ENCODE measurements at regions not wholly inside any gene's neighbourhood (a gene's known extent, or its start where the extent isn't known, plus 50 kb on each side); places are given as distances from the start of the nearest gene placed in this dataset.

GRCh38 chr2:65846989-65847678 is 414.7 kb upstream of the SPRED2 start:
- no peak for TF ChIP-seq CTCF (IDR thresholded peaks at IDR 0.05; ENCODE audit: insufficient read depth, low read length)
- TF ChIP-seq POLR2AphosphoS5 (IDR thresholded peaks at IDR 0.05; ENCODE audit: low read depth) = no peak

All from HL-60 (cell line).